Gastroesophageal sphincter (tissue), 3 donors: ENCODE measurements at regions not wholly inside any gene's neighbourhood (a gene's known extent, or its start where the extent isn't known, plus 50 kb on each side); places are given as distances from the start of the nearest gene placed in this dataset.

ENCODE experiments used
- POLR2A ChIP-seq, 2 donors: fragments of 450-650 bp; IDR thresholded peaks; one replicate each; pipeline ENCODE4 v1.6.1; 2017; ENCODE audit warnings: antibody characterized with exemption in 2 of 2, mild to moderate bottlenecking in 2 of 2, moderate library complexity in 1 of 2
- TF ChIP-seq, protein P1 (sequence below), 4 experiments: fragments of 200-600 bp in 2 of 4; fragments of 450-650 bp in 2 of 4; sonication (generic) in 1 of 4; IDR thresholded peaks; one replicate each; pipeline ENCODE4 v1.5.1; 2017 to 2019; ENCODE audit warnings: antibody characterized with exemption in 4 of 4, mild to moderate bottlenecking in 2 of 4, moderate library complexity in 2 of 4

DNA sequence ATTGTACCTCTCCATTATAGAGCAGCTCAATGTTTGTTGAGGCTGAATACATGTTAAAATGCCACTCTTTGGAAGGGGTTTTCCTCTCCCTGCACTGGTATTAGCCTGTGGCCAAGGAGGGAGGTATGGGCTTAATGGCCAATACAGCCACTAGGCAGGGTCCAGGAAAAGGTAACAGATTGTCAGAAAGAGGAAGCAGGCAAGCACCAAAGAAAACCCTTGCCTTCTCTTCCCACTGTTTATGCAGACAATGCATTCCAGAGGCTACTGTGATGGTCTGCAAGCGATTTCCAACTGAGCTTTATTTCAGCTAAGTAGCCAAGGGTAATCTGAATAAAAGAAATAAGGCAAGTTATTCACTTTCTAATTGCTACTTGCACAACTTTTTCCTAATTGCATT lies 95.3 kb upstream of the SLC27A6 start:
- TF ChIP-seq, protein P1, sequence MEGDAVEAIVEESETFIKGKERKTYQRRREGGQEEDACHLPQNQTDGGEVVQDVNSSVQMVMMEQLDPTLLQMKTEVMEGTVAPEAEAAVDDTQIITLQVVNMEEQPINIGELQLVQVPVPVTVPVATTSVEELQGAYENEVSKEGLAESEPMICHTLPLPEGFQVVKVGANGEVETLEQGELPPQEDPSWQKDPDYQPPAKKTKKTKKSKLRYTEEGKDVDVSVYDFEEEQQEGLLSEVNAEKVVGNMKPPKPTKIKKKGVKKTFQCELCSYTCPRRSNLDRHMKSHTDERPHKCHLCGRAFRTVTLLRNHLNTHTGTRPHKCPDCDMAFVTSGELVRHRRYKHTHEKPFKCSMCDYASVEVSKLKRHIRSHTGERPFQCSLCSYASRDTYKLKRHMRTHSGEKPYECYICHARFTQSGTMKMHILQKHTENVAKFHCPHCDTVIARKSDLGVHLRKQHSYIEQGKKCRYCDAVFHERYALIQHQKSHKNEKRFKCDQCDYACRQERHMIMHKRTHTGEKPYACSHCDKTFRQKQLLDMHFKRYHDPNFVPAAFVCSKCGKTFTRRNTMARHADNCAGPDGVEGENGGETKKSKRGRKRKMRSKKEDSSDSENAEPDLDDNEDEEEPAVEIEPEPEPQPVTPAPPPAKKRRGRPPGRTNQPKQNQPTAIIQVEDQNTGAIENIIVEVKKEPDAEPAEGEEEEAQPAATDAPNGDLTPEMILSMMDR (IDR thresholded peaks at IDR 0.05), result no peak
- no peak for TF ChIP-seq POLR2A (IDR thresholded peaks at IDR 0.05)
